B cell (primary cell): ENCODE measurements at regions not wholly inside any gene's neighbourhood (a gene's known extent, or its start where the extent isn't known, plus 50 kb on each side); places are given as distances from the start of the nearest gene placed in this dataset.

Source experiments
- CTCF ChIP-seq: fragments of 200-600 bp; IDR thresholded peaks from one replicate; pipeline ENCODE4 v1.8.0; 2022; ENCODE audit warnings: antibody characterized with exemption, mild to moderate bottlenecking
- EZH2 ChIP-seq: IDR thresholded peaks from 2 replicates; pipeline ENCODE4 v1.6.1; 2012; ENCODE audit warnings: borderline replicate concordance, low read depth, mild to moderate bottlenecking, moderate library complexity, low read length; ENCODE audit not compliant: insufficient read depth, poor library complexity, severe bottlenecking

DNA sequence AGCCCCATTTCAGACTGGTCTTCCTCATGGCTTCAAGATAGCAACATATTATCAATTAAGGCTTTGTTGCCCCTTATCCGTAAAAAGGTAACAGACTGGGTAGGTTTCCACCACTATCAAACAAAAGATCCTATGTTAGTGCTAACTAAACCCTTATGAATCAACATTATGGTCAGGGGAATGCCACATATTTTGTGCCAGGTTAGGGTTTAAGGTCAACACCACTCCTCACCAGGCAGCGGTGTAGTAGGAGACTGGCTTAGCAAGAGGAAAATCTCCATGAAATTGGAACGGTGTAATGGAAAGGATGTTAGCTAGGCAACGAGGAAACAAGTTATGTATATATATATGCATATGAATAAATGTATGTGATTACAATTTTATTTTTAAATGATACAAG is 655.8 kb downstream of the TLR4 start:
- no peak for TF ChIP-seq CTCF
- TF ChIP-seq EZH2: no peak
